8988T (cell line): ENCODE measurements at regions not wholly inside any gene's neighbourhood (a gene's known extent, or its start where the extent isn't known, plus 50 kb on each side); places are given as distances from the start of the nearest gene placed in this dataset.

Experiments
- DNase-seq: peaks from one replicate; pipeline ENCODE4 v3.0.0; 2011

- no peak for DNase-seq
Observed at GRCh38 chr16:66240631-66241395, 125.7 kb upstream of the CDH5 start.

GRCh38 chr16:66240088-66240487 lies 126.4 kb upstream of the CDH5 start:
- DNase-seq = no peak

DNA sequence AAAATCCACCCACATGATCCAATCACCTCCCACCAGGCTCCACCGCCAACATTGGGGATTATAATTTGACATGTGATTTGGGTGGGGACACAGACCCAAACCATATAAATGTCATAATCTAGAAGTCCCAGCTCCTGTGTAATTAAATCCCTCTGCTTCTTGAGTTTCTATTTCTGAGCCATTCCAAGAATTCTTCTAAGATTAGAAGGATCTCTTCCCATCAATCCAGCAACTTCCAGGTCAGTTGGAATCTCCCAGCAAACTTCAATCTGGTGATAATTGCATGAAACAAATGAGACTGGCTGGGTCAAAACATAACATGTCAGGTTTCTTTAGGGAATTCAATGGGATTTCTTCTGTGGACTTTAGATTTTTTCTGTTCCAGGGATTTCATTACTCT lies 127.8 kb upstream of the CDH5 start:
- DNase-seq = no peak

GRCh38 chr16:66236301-66236700 lies 130.2 kb upstream of the CDH5 start:
- DNase-seq = no peak

- no peak for DNase-seq
Observed at GRCh38 chr16:66231452-66232160, 134.9 kb upstream of the CDH5 start.

- DNase-seq = no peak
Observed at GRCh38 chr16:66229651-66230050, 136.8 kb upstream of the CDH5 start.

DNA sequence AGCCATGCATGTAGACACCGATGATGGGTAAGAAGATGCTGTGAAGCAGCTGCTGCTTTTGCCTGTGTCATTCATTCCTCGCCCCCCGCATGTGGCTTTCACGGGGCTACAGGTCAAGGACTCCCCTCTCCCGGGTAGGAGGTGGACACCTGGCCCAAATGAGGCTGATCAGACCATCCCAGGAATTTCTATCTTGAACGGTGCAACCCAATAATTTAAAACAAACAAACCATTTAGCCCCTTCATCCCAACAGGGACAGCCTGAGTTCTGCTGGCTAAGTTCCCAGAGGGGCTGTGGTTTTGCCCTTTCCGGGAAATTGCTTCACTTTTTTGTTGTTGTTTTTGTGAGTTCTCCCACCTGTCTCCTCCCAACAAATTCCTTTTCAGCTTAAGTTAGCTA lies 137.7 kb upstream of the CDH5 start:
- no peak for DNase-seq

DNA sequence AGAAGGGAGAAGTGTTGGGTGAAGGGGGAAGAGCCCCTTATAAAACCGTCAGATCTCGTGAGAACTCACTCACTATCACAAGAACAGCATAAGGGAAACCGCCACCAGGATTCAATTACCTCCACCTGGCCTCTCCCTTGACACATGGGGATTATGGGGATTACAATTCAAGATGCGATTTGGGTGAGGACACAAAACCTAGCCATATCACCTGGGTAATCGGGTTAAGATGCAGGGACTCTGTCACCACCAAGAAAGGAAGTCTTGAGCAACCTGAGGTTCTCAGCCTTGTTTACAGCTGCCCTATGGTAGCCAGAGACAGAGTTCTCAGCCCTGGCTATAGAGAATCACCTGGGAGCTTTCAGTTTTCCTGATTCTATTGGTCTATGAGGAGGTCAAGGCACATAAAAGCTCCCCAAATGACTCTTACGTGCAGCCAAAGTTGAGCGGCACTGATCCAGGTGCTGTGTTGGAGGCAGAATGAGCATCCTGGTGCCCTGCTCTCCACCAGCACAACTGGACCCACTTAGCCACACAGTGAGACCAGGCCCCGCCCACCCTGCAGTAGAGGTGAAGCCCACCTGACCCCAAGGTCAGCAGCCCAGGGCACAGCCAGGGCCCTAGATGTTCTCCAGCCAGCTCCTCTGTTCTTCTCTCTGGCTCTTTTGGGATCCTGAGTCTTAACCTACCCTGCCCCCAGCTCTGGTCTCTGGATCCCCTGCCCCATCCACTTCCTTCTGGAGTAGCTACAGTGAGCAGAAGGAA lies 138.5 kb upstream of the CDH5 start:
- no peak for DNase-seq

DNA sequence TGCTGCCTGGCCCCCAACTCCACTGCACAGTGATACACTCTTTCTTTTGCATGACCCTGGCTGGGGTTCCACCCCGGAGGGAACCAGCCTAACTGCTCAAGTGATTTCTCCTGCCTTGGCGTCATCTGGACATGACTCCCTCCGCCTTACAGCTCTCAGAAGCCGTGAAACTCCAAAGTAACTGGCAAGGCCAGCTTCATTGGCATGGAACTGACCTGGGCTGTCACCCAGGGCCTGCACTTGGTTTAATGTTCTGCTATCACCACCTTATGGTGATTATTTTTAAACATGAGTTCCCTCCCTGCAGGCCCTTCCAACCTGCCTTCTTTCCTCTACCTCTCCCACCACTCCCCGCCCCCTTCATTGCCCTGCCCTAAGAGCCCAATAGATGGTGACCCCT lies 139.7 kb upstream of the CDH5 start:
- DNase-seq = no peak

DNA sequence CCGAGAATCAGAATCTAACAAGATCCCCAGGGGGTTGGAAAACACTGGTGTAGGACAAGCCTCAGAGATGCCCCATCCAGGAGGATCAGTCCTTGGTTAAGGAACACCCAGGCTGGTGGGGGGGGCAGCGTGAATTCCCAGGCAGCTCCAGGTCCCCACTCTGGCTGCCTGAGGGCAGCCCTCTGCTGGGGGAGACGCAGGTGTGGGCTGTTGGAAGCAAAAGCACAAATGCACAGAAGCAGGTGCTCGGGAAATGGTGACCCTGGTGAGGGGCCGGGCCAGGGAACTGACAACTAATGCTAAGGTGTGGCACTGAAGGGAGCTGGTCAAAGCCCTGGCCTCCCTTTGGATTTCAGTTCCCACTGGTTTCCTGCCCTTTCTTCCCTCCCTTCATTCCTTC lies 140.8 kb upstream of the CDH5 start:
- no peak for DNase-seq

- DNase-seq = no peak
Observed at GRCh38 chr16:66224626-66225025, 141.9 kb upstream of the CDH5 start.

GRCh38 chr16:66224186-66224585 lies 142.3 kb upstream of the CDH5 start:
- DNase-seq = no peak

- no peak for DNase-seq
Observed at GRCh38 chr16:66223176-66223780, 143.2 kb upstream of the CDH5 start.

DNA sequence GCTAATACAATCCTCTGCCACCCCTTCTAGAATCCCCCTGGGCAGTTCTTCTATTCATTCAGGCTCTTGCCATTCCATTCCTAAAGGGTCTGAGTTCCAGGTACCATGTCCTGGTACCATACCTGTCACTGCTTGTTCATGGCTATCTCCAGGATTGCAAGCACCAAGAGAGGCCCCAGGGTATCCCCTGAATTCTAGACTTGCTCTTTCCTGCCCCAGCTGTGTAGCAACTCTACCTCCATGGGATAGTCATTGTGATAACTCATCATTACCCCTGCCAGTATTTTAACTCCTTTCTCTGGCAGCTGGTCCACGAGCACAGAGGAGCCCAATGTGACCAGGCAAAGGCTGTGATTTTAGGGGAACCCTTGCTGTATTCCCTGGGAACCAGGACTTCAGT lies 143.7 kb upstream of the CDH5 start:
- no peak for DNase-seq

DNA sequence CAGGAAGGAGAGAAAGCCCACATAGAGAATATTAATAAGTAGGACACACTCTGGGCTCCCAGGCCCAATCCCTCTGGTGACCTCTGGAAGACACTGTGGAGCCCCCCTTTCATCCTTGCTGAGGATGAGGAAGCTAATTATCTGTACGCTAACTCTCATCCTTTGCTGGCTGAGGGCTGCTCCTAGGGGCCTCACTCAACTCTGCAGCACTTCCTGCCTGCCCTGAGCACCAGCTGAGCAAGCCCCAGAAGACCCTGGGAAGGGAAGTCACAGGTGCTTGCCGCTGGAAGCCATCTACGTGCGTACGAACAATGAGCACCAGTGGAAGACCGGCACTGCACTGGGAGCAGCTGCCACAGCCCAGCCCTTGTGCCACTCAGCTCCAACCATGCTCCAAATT lies 145.8 kb upstream of the CDH5 start:
- DNase-seq = no peak

GRCh38 chr16:66219491-66219890 lies 147.0 kb upstream of the CDH5 start:
- no peak for DNase-seq

DNA sequence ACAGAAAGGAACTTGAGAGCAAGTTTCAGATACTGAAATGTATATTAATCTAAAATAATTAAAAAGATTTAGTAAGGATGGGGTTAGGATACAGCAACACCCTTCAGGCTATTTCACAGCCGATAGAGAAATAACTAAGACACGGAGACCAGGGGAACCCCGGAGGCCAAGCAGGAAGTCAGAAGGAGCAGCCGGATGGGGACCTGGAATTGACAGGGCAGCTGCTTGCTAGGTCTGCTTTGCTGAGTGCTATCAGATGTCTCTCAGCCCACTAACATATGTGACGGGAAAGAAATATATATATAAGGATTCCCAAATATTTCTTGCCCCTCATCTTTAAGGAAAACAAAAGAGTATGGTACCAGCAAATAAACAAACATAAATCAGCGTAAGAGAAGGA lies 154.1 kb upstream of the CDH5 start:
- no peak for DNase-seq

DNA sequence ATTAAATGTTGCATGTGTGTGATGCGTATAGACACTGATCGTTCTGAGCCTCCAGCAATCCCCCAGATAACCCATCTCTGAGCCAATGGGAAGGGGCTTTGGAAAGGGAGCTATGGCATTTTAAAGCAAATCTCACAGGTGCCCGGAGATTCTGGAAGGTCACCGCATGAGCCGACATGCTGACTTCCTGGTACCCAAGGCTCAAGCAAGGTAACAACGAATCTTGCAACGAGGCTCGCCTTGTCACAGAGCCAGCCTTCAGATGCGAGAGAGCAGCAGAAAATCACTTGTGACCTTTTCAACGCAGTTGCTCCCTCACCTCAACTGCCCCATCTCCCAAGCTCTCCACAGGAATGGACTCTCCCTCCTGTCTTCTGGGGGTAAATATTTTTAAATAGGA lies 154.8 kb upstream of the CDH5 start:
- no peak for DNase-seq

GRCh38 chr16:66207883-66208265 lies 158.6 kb upstream of the CDH5 start:
- DNase-seq = no peak

GRCh38 chr16:66207139-66207882 lies 159.2 kb upstream of the CDH5 start:
- no peak for DNase-seq

GRCh38 chr16:66206363-66206762 lies 160.1 kb upstream of the CDH5 start:
- DNase-seq = no peak

DNA sequence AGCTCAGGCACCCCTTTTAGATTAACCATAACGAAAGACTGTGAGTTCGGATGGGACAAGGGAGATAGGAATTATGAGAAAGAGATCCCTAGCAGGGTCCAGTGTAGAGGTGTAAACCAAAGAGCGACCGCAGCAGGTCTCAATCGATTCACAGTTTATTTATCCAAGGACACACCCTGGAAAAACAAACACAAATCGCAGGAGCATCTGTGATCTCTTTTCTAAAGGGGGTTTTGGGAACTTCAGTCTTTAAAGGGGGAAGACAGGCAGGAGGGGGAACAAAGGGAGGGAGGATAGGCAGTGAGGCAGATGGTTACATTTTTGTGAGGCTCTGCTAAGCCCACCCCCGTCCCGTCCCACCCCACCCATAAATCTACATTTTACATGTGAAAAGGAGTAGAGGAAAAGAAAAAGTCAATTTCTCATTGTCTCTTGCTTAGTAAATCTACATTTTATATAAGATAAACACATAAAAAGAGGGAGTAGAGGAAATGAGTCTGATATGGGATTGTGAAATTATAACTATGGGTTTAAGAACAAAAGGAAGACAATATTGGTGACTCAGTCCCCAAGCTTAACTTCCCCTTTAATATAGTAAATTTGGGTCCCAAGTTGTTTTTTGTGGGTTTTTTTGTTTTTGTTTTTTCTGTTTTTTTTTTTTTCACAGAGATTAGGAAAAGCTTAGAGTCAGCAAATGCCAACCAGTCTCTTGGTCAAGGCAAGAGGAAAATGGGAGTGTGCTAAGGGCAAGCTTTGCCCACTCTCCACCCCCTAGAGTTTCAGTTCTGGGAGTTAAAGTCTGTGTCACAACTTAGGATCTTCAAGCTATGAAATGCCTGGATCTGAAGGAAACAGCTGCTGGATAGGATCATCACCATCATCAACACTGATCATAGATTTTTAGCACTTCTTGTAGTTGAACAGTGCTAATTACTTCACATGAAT lies 160.9 kb upstream of the CDH5 start:
- DNase-seq = no peak
